B cell (primary cell): ENCODE measurements at regions not wholly inside any gene's neighbourhood (a gene's known extent, or its start where the extent isn't known, plus 50 kb on each side); places are given as distances from the start of the nearest gene placed in this dataset.

Experiments
- ATAC-seq: fragments of 200-7000 bp; cut with Tn5 transposase; one replicate; pipeline ENCODE4 v1.10.0; 2021; ENCODE audit warnings: low read depth, mild to moderate bottlenecking, moderate number of reproducible peaks, moderate library complexity
- CTCF ChIA-PET: fragments of 350-600 bp; sonication (Branson Sonifier 250); formaldehyde crosslinking; loops from one replicate; lab custom pipeline; 2021; ENCODE audit warnings: antibody characterized with exemption, inconsistent platforms; lab: Charles Lee
- POLR2A ChIA-PET: fragments of 350-600 bp; sonication (Branson Sonifier 250); formaldehyde crosslinking; loops from one replicate; lab custom pipeline; 2021; ENCODE audit warnings: antibody characterized with exemption; lab: Charles Lee
- DNase-seq: peaks from one replicate; pipeline ENCODE4 v3.0.0; 2013
- H2AFZ ChIP-seq: 2 replicates; pipeline ENCODE4 v1.6.1; 2012; ENCODE audit warnings: mild to moderate bottlenecking, low read depth, low read length; ENCODE audit not compliant: insufficient read depth, poor library complexity, severe bottlenecking
- H3K27ac ChIP-seq, 2 donors: 1 replicate in 1 of 2; 2 replicates in 1 of 2; pipeline ENCODE4 v1.5.1; 2012 to 2013; ENCODE audit warnings: low read length in 2 of 2, mild to moderate bottlenecking in 2 of 2, moderate library complexity in 1 of 2
- H3K27me3 ChIP-seq, 4 experiments: fragments of 200-600 bp in 1 of 4; sonication (generic) in 1 of 4; replicated peaks in 1 of 4; 1 replicate in 2 of 4; 2 replicates in 2 of 4; pipeline versions ENCODE4 v1.6.1 to v1.7.0; 2013 to 2016; ENCODE audit warnings: low read length in 3 of 4, mild to moderate bottlenecking in 2 of 4, mixed read lengths in 1 of 4, moderate library complexity in 1 of 4; ENCODE audit not compliant: insufficient read depth in 4 of 4, control insufficient read depth in 3 of 4; ENCODE audit errors: control extremely low read depth in 1 of 4
- H3K36me3 ChIP-seq, 2 experiments: replicated peaks in 1 of 2; 1 replicate in 1 of 2; 2 replicates in 1 of 2; pipeline versions ENCODE4 v1.6.1 to v1.7.1; 2013; ENCODE audit warnings: low read length in 1 of 2; ENCODE audit not compliant: insufficient read depth in 2 of 2, control insufficient read depth in 1 of 2; ENCODE audit errors: control extremely low read depth in 1 of 2, extremely low read depth in 1 of 2
- H3K4me1 ChIP-seq, 2 donors: fragments of 200-600 bp in 1 of 2; sonication (generic) in 1 of 2; 1 replicate in 1 of 2; 2 replicates in 1 of 2; pipeline versions ENCODE4 v1.5.1 to v1.6.1; 2013 to 2017; ENCODE audit warnings: low read length in 2 of 2; ENCODE audit not compliant: control insufficient read depth in 2 of 2, insufficient read depth in 2 of 2
- H3K4me2 ChIP-seq: replicated peaks from 2 replicates; pipeline ENCODE3; 2012; ENCODE audit warnings: mild to moderate bottlenecking, low read depth, low read length; ENCODE audit not compliant: poor library complexity, severe bottlenecking
- H3K4me3 ChIP-seq, 5 experiments: fragments of 200-600 bp in 1 of 5; sonication (generic) in 1 of 5; 1 replicate in 3 of 5; 2 replicates in 2 of 5; pipeline versions ENCODE4 v1.5.1 to v1.7.0; 2011 to 2016; ENCODE audit warnings: low read length in 4 of 5, mild to moderate bottlenecking in 4 of 5, low read depth in 2 of 5, control low read depth in 1 of 5, moderate library complexity in 1 of 5; ENCODE audit not compliant: insufficient read depth in 1 of 5; ENCODE audit errors: control extremely low read depth in 1 of 5, extremely low read depth in 1 of 5
- H3K79me2 ChIP-seq: fragments of 200-600 bp; sonication (generic); one replicate; pipeline ENCODE4 v1.6.0; 2016; ENCODE audit warnings: low read length; ENCODE audit not compliant: control insufficient read depth, insufficient read depth
- H3K9ac ChIP-seq: fragments of 200-600 bp; sonication (generic); 2 replicates; pipeline ENCODE4 v1.6.1; 2017; ENCODE audit warnings: mild to moderate bottlenecking, low read length, moderate library complexity
- H3K9me3 ChIP-seq, 3 donors: one replicate each; pipeline versions ENCODE4 v1.6.1 to v1.7.1; 2013; ENCODE audit warnings: low read length in 2 of 3; ENCODE audit not compliant: control insufficient read depth in 2 of 3, insufficient read depth in 1 of 3; ENCODE audit errors: control extremely low read depth in 1 of 3
- H4K20me1 ChIP-seq: 2 replicates; pipeline ENCODE4 v1.6.0; 2012; ENCODE audit warnings: mild to moderate bottlenecking, low read length; ENCODE audit not compliant: insufficient read depth, control insufficient read depth, poor library complexity, severe bottlenecking
- H3K27ac Mint-ChIP-seq: one replicate; pipeline ENCODE4 v1.8.0; 2021; ENCODE audit warnings: mixed read lengths
- H3K27me3 Mint-ChIP-seq: one replicate; pipeline ENCODE4 v1.8.0; 2021; ENCODE audit warnings: mixed read lengths
- H3K4me1 Mint-ChIP-seq: one replicate; pipeline ENCODE4 v1.8.0; 2021; ENCODE audit warnings: mixed read lengths
- H3K4me3 Mint-ChIP-seq: one replicate; pipeline ENCODE4 v1.8.0; 2021; ENCODE audit warnings: mixed read lengths
- H3K9me3 Mint-ChIP-seq: one replicate; pipeline ENCODE4 v1.8.0; 2022; ENCODE audit warnings: mixed read lengths; ENCODE audit not compliant: insufficient read depth
- EZH2 ChIP-seq: IDR thresholded peaks from 2 replicates; pipeline ENCODE4 v1.6.1; 2012; ENCODE audit warnings: borderline replicate concordance, low read depth, mild to moderate bottlenecking, moderate library complexity, low read length; ENCODE audit not compliant: insufficient read depth, poor library complexity, severe bottlenecking
- WGBS: methylation state at CpG from one replicate; pipeline ENCODE4 v1.1.5; 2013; ENCODE audit warnings: missing lambda C conversion rate; ENCODE audit not compliant: insufficient coverage; 5-methylcytosine and 5-hydroxymethylcytosine counted together
- intact Hi-C: fragments of 100-400 bp; cut with micrococcal nuclease; formaldehyde crosslinking; loops from one replicate; pipeline ENCODE4 v1.10.0; 2022
- TF ChIP-seq, protein P1 (sequence below): fragments of 200-600 bp; IDR thresholded peaks from one replicate; pipeline ENCODE4 v1.8.0; 2022; ENCODE audit warnings: antibody characterized with exemption, mild to moderate bottlenecking

DNA sequence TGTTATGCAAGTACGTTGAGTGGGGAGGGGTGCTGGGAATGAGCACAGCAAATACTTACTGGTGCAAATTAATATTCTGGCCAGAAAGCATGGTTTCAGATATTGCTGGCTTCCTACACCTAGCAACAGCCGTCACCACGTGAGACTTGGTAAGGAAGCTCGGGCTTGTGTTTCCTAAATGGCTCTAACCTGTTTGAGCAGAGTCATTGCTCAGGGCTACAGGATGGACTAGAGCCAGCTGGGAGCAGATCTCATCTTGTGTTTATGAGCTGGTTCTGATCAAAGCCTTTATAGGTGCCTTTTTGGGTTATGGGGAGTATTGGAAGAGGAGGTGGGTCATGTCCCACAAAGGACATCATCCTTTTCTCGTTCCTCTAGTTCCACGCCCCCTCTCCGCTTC is 200.3 kb downstream of the BUB3 start:
- Mint-ChIP-seq H3K9me3 (no peaks in the 10 kb centered on the region), H3K4me3 (no peak overlapping the region), H3K4me1 (no peaks in the 10 kb centered on the region), H3K27ac (no peak overlapping the region), H3K27me3 (peaks cover 20% of the 10 kb centered on the region)
- WGBS, result 85% methylated on average over 5 of the region's 7 CpGs
- no peaks in the 10 kb centered on the region for H3K4me1 ChIP-seq
- DNase-seq (no peak), ATAC-seq (no peak)
- no peak overlapping the region for H3K9ac ChIP-seq
- no peak overlapping the region for H3K4me3 ChIP-seq
- H3K4me2 ChIP-seq, result no peak overlapping the region
- no peak overlapping the region for H2AFZ ChIP-seq
- no peak overlapping the region for H3K27ac ChIP-seq
- no peaks in the 10 kb centered on the region for H3K79me2 ChIP-seq
- ChIA-PET POLR2A (no interaction called here), CTCF (no interaction called here)
- TF ChIP-seq, protein P1, sequence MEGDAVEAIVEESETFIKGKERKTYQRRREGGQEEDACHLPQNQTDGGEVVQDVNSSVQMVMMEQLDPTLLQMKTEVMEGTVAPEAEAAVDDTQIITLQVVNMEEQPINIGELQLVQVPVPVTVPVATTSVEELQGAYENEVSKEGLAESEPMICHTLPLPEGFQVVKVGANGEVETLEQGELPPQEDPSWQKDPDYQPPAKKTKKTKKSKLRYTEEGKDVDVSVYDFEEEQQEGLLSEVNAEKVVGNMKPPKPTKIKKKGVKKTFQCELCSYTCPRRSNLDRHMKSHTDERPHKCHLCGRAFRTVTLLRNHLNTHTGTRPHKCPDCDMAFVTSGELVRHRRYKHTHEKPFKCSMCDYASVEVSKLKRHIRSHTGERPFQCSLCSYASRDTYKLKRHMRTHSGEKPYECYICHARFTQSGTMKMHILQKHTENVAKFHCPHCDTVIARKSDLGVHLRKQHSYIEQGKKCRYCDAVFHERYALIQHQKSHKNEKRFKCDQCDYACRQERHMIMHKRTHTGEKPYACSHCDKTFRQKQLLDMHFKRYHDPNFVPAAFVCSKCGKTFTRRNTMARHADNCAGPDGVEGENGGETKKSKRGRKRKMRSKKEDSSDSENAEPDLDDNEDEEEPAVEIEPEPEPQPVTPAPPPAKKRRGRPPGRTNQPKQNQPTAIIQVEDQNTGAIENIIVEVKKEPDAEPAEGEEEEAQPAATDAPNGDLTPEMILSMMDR, result no peak
- TF ChIP-seq EZH2, result no peak
- no peaks in the 10 kb centered on the region for H3K36me3 ChIP-seq
- H3K27me3 ChIP-seq, result no peaks in the 10 kb centered on the region
- H3K9me3 ChIP-seq, result no peaks in the 10 kb centered on the region
- no peaks in the 10 kb centered on the region for H4K20me1 ChIP-seq
- intact Hi-C loops, result no loop called here

DNA sequence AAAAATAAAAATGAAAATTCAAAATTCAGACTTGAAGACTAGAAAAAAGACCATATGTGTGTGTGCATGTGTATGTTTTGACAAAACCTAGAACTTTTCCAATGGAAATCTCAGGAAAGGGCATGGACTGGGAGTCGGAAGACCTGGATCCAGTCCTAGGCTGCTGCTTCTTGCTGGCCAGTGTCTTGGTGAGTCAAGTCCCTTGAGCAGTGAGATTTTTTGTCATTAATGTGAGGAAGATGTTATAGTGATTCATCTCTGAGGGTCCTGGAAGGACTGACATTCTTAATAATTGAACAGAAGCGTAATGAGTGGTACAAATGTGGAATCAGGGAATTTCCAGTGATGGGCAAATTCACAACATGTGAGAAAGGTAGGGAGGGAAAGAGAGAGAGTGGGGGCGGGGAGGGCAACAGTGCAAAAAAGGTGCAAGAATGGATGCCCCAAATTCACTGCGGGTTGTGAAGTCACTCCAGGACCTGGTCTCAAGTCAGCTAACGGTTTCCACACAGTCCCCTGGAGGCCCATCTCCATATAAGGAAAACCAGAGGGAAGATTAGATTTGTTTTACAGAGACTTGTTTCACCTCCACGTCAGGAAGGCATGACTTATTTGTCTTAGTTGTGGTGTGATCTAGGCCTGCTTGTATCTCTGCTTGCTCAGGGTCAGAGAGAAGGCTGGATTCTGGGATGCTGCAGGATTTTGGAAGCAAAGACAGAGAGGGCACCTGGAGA is 201.7 kb downstream of the BUB3 start:
- Mint-ChIP-seq H3K4me3 (no peak overlapping the region), H3K27ac (no peak overlapping the region), H3K9me3 (no peaks in the 10 kb centered on the region), H3K27me3 (peaks cover 24% of the 10 kb centered on the region), H3K4me1 (peaks cover 2% of the 10 kb centered on the region)
- no peak overlapping the region for H2AFZ ChIP-seq
- H4K20me1 ChIP-seq, result no peaks in the 10 kb centered on the region
- WGBS, result 78% methylated on average over 3 of the region's 6 CpGs
- ATAC-seq (no peak), DNase-seq (no peak)
- no peaks in the 10 kb centered on the region for H3K4me1 ChIP-seq
- no peak overlapping the region for H3K4me2 ChIP-seq
- no peaks in the 10 kb centered on the region for H3K36me3 ChIP-seq
- CTCF ChIA-PET, result no interaction called here
- H3K9me3 ChIP-seq, result no peaks in the 10 kb centered on the region
- no peaks in the 10 kb centered on the region for H3K79me2 ChIP-seq
- no peak overlapping the region for H3K4me3 ChIP-seq
- TF ChIP-seq, protein P1, result no peak
- TF ChIP-seq EZH2, result no peak
- POLR2A ChIA-PET, result no interaction called here
- H3K27me3 ChIP-seq, result no peaks in the 10 kb centered on the region
- intact Hi-C loops, result no loop called here
- H3K9ac ChIP-seq, result no peak overlapping the region
- no peak overlapping the region for H3K27ac ChIP-seq
